H1 (cell line): ENCODE measurements at regions not wholly inside any gene's neighbourhood (a gene's known extent, or its start where the extent isn't known, plus 50 kb on each side); places are given as distances from the start of the nearest gene placed in this dataset.

ENCODE experiments used
- CTCF ChIA-PET: fragments of 300-600 bp; sonication (Branson Sonifier 250); formaldehyde crosslinking; loops from one replicate; lab custom pipeline; 2021; ENCODE audit not compliant: partially characterized antibody; lab: Charles Lee
- POLR2A ChIA-PET: fragments of 300-600 bp; sonication (Branson Sonifier 250); formaldehyde crosslinking; loops from one replicate; lab custom pipeline; 2021; ENCODE audit warnings: inconsistent platforms; ENCODE audit not compliant: partially characterized antibody; lab: Charles Lee
- DNase-seq, 2 experiments: peaks; one replicate each; pipeline versions ENCODE4 v3.0.0 to v3.0.0-alpha.2; 2010 to 2022; ENCODE audit warnings: low spot score in 2 of 2, low read depth in 1 of 2, mixed read lengths in 1 of 2
- FAIRE-seq: peaks from 2 replicates; lab custom pipeline; 2011; peaks lifted over from hg19 to GRCh38; lab: Jason Lieb, UNC
- H2AFZ ChIP-seq: 2 replicates; pipeline ENCODE4 v1.8.1; 2012; ENCODE audit warnings: low read length, inconsistent platforms
- H2AK5ac ChIP-seq: 2 replicates; pipeline ENCODE4 v1.6.1; 2013; ENCODE audit warnings: low read depth, low read length
- H2BK120ac ChIP-seq: replicated peaks from 2 replicates; pipeline ENCODE3; 2013; ENCODE audit warnings: low read depth, low read length, inconsistent platforms
- H2BK12ac ChIP-seq: 2 replicates; pipeline ENCODE4 v1.6.1; 2013; ENCODE audit warnings: low read depth, low read length
- H2BK15ac ChIP-seq: 2 replicates; pipeline ENCODE4 v1.6.1; 2013; ENCODE audit warnings: low read length
- H2BK20ac ChIP-seq: 2 replicates; pipeline ENCODE4 v1.6.1; 2013; ENCODE audit warnings: low read length
- H2BK5ac ChIP-seq: 2 replicates; pipeline ENCODE4 v1.6.1; 2013; ENCODE audit warnings: low read depth, low read length
- H3K14ac ChIP-seq: 2 replicates; pipeline ENCODE4 v1.6.1; 2013; ENCODE audit warnings: inconsistent platforms; ENCODE audit not compliant: insufficient read length
- H3K18ac ChIP-seq: 2 replicates; pipeline ENCODE4 v1.6.1; 2013; ENCODE audit warnings: low read length; ENCODE audit errors: extremely low read depth
- H3K23ac ChIP-seq: 2 replicates; pipeline ENCODE4 v1.6.1; 2013; ENCODE audit warnings: inconsistent platforms; ENCODE audit not compliant: insufficient read length
- H3K23me2 ChIP-seq: 2 replicates; pipeline ENCODE4 v1.6.1; 2013; ENCODE audit warnings: low read depth, low read length
- H3K27ac ChIP-seq: 2 replicates; pipeline ENCODE4 v1.6.1; 2011; ENCODE audit warnings: low read depth, low read length, inconsistent platforms
- H3K27me3 ChIP-seq, 4 experiments: replicated peaks in 1 of 4; 1 replicate in 1 of 4; 2 replicates in 3 of 4; pipeline versions ENCODE4 v1.6.1 to v1.8.1; 2011 to 2013; ENCODE audit warnings: low read length in 3 of 4, mild to moderate bottlenecking in 3 of 4, inconsistent platforms in 2 of 4, mixed read lengths in 2 of 4, moderate library complexity in 1 of 4; ENCODE audit not compliant: control insufficient read depth in 3 of 4, insufficient read depth in 3 of 4; ENCODE audit errors: extremely low read depth in 1 of 4
- H3K36me3 ChIP-seq, 4 experiments: 2 replicates each; pipeline versions ENCODE4 v1.6.1 to v1.8.1; 2011 to 2013; ENCODE audit warnings: mild to moderate bottlenecking in 4 of 4, low read length in 3 of 4, moderate library complexity in 2 of 4, control low read depth in 1 of 4, inconsistent platforms in 1 of 4; ENCODE audit not compliant: insufficient read depth in 4 of 4, control insufficient read depth in 2 of 4
- H3K4ac ChIP-seq: replicated peaks from 2 replicates; pipeline ENCODE3; 2013; ENCODE audit warnings: low read length, low read depth, mixed read lengths, inconsistent platforms; ENCODE audit not compliant: insufficient read length
- H3K4me1 ChIP-seq, 4 experiments: replicated peaks in 1 of 4; 1 replicate in 1 of 4; 2 replicates in 3 of 4; pipeline versions ENCODE4 v1.6.1 to v1.8.1; 2011 to 2013; ENCODE audit warnings: low read length in 3 of 4, inconsistent platforms in 2 of 4, mixed read lengths in 1 of 4; ENCODE audit not compliant: insufficient read depth in 4 of 4, control insufficient read depth in 3 of 4
- H3K4me2 ChIP-seq, 2 experiments: 2 replicates each; pipeline versions ENCODE4 v1.6.1 to v1.8.1; 2011 to 2013; ENCODE audit warnings: low read depth in 2 of 2, low read length in 2 of 2, control low read depth in 1 of 2, inconsistent platforms in 1 of 2, mild to moderate bottlenecking in 1 of 2; ENCODE audit not compliant: insufficient read depth in 1 of 2
- H3K4me3 ChIP-seq, 4 experiments: fragments of 200-600, 300-600 bp in 1 of 4; sonication (generic), shearing (Covaris generic), sonication (Bioruptor Twin) in 1 of 4; 2 replicates each; pipeline versions ENCODE4 v1.5.1 to v1.8.1; 2011 to 2016; ENCODE audit warnings: low read length in 4 of 4, low read depth in 3 of 4, control low read depth in 2 of 4, inconsistent platforms in 2 of 4, mild to moderate bottlenecking in 2 of 4, mixed read lengths in 1 of 4, moderate library complexity in 1 of 4; ENCODE audit not compliant: insufficient read depth in 2 of 4; ENCODE audit errors: extremely low read depth in 1 of 4
- H3K56ac ChIP-seq: replicated peaks from 2 replicates; pipeline ENCODE3; 2013; ENCODE audit warnings: low read depth, mild to moderate bottlenecking, mixed read lengths, low read length, inconsistent platforms; ENCODE audit not compliant: insufficient read length
- H3K79me1 ChIP-seq: 2 replicates; pipeline ENCODE4 v1.6.1; 2013; ENCODE audit warnings: low read depth, low read length, control low read depth
- H3K79me2 ChIP-seq, 2 experiments: 2 replicates each; pipeline versions ENCODE4 v1.6.1 to v1.8.1; 2012 to 2013; ENCODE audit warnings: low read length in 2 of 2, mild to moderate bottlenecking in 2 of 2, inconsistent platforms in 1 of 2; ENCODE audit not compliant: insufficient read depth in 2 of 2, control insufficient read depth in 1 of 2
- H3K9ac ChIP-seq, 4 experiments: replicated peaks in 1 of 4; 1 replicate in 1 of 4; 2 replicates in 3 of 4; pipeline versions ENCODE4 v1.6.1 to v1.8.1; 2011 to 2013; ENCODE audit warnings: low read depth in 3 of 4, low read length in 3 of 4, control low read depth in 2 of 4, mild to moderate bottlenecking in 2 of 4, moderate library complexity in 2 of 4, inconsistent platforms in 1 of 4; ENCODE audit errors: extremely low read depth in 1 of 4
- H3K9me3 ChIP-seq, 2 experiments: 2 replicates each; pipeline versions ENCODE4 v1.6.1 to v1.8.1; 2012 to 2013; ENCODE audit warnings: mild to moderate bottlenecking in 2 of 2, moderate library complexity in 2 of 2, control low read depth in 1 of 2, inconsistent platforms in 1 of 2, low read depth in 1 of 2, low read length in 1 of 2, mixed read lengths in 1 of 2; ENCODE audit not compliant: insufficient read depth in 2 of 2
- H4K20me1 ChIP-seq, 2 experiments: replicated peaks in 1 of 2; 2 replicates each; pipeline versions ENCODE3 to v1.8.1; 2011 to 2013; ENCODE audit warnings: inconsistent platforms in 2 of 2, low read length in 2 of 2, mild to moderate bottlenecking in 1 of 2; ENCODE audit not compliant: insufficient read depth in 2 of 2, control insufficient read depth in 1 of 2
- H4K5ac ChIP-seq: 2 replicates; pipeline ENCODE4 v1.6.1; 2013; ENCODE audit warnings: low read length, low read depth, mixed read lengths, inconsistent platforms; ENCODE audit not compliant: insufficient read length
- H4K8ac ChIP-seq: 2 replicates; pipeline ENCODE4 v1.8.0; 2013; ENCODE audit warnings: mild to moderate bottlenecking, moderate library complexity, low read length, inconsistent platforms; ENCODE audit not compliant: insufficient read depth; ENCODE audit errors: extremely low read depth
- H4K91ac ChIP-seq: replicated peaks from 2 replicates; pipeline ENCODE3; 2013; ENCODE audit warnings: low read length, mixed read lengths, inconsistent platforms; ENCODE audit not compliant: insufficient read length
- CHD2 ChIP-seq: IDR thresholded peaks from 2 replicates; pipeline ENCODE4 v1.6.1; 2012; ENCODE audit warnings: low read length, improper control_type of control experiment
- JUND ChIP-seq: IDR thresholded peaks from 2 replicates; pipeline ENCODE4 v1.6.1; 2011; ENCODE audit warnings: mild to moderate bottlenecking, improper control_type of control experiment, low read length
- PHF8 ChIP-seq: fragments of 200-600 bp; sonication (generic); conservative IDR thresholded peaks from 2 replicates; pipeline ENCODE4 v1.7.1; 2012; ENCODE audit warnings: low read depth, mild to moderate bottlenecking, inconsistent platforms, low read length, moderate library complexity
- POLR2AphosphoS5 ChIP-seq: IDR thresholded peaks from 2 replicates; pipeline ENCODE4 v1.6.1; 2011; ENCODE audit warnings: low read depth, low read length
- WGBS, 2 experiments: shearing (Covaris generic) in 1 of 2; methylation state at CpG; one replicate each; pipeline versions ENCODE4 v1.1.6 to v1.1.7; 2013 to 2015; ENCODE audit warnings: low lambda C conversion rate in 2 of 2, mixed read lengths in 2 of 2, inconsistent platforms in 1 of 2, low coverage in 1 of 2, missing lambda C conversion rate in 1 of 2; ENCODE audit not compliant: insufficient replicate concordance in 2 of 2, insufficient coverage in 1 of 2, insufficient read length in 1 of 2; ENCODE audit errors: extremely low coverage in 1 of 2, missing lambda C conversion rate in 1 of 2; 5-methylcytosine and 5-hydroxymethylcytosine counted together
- TF ChIP-seq, protein P1 (sequence below): IDR thresholded peaks from 2 replicates; pipeline ENCODE4 v1.6.1; 2012; ENCODE audit warnings: inconsistent platforms

DNA sequence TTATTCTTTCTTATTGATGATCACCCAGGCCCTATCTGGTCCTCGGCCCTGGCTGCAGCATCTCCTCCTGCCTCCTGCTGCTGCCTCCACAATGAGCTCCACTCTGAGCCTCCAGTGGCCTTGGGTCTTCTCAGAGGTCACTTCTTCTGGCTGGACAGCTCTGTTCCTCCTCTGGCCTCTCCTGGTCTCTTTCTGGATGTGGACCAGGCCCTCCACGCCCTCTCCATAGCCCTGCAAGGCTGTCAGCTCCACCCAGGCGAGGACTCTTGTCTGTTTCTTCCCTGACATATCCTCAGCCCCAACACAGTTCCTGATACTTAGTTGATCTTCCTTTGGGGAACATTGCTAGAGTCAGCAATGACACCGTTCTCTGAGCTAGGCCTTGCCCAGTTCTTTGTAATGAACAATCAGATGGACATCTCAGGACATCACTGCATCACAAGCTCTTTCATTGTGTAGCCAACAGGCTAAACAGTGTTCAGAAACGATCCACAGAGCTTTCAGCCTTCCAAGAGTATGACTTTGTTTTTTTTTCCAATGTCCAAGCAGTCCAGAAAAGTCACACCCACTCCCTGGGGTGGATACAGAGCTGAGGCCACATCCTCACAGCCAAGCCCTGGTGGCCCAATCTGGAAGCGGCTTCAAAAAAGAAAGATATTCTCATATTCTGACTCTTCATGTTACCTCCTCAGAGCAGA is 62.5 kb upstream of the DNAH5 start:
- Histone ChIP-seq H2BK20ac (no peak overlapping the region), H4K8ac (no peak overlapping the region; the same call in 1 of the 2 replicates), H3K4me3 (no peak overlapping the region), H4K91ac (no peak overlapping the region), H3K9me3 (peaks cover 0 to 5% of the 10 kb centered on the region in 2 experiments; a peak in 2 of 4 replicates), H3K4me2 (no peak overlapping the region), H3K79me1 (no peaks in the 10 kb centered on the region; the same call in 1 of the 2 replicates), H3K14ac (no peak overlapping the region), H4K20me1 (no peaks in the 10 kb centered on the region), H3K79me2 (no peaks in the 10 kb centered on the region), H3K23me2 (peaks cover 7% of the 10 kb centered on the region), H4K5ac (no peak overlapping the region), H3K27me3 (no peaks in the 10 kb centered on the region; a peak in 1 of 7 replicates), H3K18ac (no peak overlapping the region), H3K36me3 (no peaks in the 10 kb centered on the region), H2BK15ac (no peak overlapping the region), H2BK120ac (no peak overlapping the region), H2BK5ac (no peak overlapping the region), H2BK12ac (no peak overlapping the region), H3K4ac (no peak overlapping the region), H2AK5ac (no peak overlapping the region), H3K27ac (no peak overlapping the region), H3K23ac (no peak overlapping the region), H3K4me1 (no peaks in the 10 kb centered on the region), H3K9ac (no peak overlapping the region), H2AFZ (no peak overlapping the region), H3K56ac (no peak overlapping the region)
- WGBS, 2 experiments = 83% methylated on average over 6 of the region's 6 CpGs; no CpG with 5 or more reads in 1 of the 2 experiments
- POLR2A ChIA-PET = interaction anchor here (1.0 kb wide), 1 partner anchor 98 kb away, joined by 4 read pairs; no protein-coding TSS in a partner anchor
- no peak for DNase-seq
- CTCF ChIA-PET = interaction anchor here (0.6 to 1.6 kb wide), 7 partner anchors 20 to 509 kb away, joined by 3 to 4 read pairs (median 3); no protein-coding TSS in a partner anchor
- no peak for FAIRE-seq
- TF ChIP-seq JUND (no peak), PHF8 (no peak), CHD2 (no peak), POLR2AphosphoS5 (no peak)
- TF ChIP-seq, protein P1, sequence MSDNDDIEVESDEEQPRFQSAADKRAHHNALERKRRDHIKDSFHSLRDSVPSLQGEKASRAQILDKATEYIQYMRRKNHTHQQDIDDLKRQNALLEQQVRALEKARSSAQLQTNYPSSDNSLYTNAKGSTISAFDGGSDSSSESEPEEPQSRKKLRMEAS = no peak
